NCI-H2107 (cell line): ENCODE measurements at regions not wholly inside any gene's neighbourhood (a gene's known extent, or its start where the extent isn't known, plus 50 kb on each side); places are given as distances from the start of the nearest gene placed in this dataset.
A peak's percentile ranks its signal among the peaks of the same experiment; 100 is the strongest.

Experiments
- DNase-seq: peaks from one replicate; lab custom pipeline; 2025; lab: John Stamatoyannopoulos, UW

DNA sequence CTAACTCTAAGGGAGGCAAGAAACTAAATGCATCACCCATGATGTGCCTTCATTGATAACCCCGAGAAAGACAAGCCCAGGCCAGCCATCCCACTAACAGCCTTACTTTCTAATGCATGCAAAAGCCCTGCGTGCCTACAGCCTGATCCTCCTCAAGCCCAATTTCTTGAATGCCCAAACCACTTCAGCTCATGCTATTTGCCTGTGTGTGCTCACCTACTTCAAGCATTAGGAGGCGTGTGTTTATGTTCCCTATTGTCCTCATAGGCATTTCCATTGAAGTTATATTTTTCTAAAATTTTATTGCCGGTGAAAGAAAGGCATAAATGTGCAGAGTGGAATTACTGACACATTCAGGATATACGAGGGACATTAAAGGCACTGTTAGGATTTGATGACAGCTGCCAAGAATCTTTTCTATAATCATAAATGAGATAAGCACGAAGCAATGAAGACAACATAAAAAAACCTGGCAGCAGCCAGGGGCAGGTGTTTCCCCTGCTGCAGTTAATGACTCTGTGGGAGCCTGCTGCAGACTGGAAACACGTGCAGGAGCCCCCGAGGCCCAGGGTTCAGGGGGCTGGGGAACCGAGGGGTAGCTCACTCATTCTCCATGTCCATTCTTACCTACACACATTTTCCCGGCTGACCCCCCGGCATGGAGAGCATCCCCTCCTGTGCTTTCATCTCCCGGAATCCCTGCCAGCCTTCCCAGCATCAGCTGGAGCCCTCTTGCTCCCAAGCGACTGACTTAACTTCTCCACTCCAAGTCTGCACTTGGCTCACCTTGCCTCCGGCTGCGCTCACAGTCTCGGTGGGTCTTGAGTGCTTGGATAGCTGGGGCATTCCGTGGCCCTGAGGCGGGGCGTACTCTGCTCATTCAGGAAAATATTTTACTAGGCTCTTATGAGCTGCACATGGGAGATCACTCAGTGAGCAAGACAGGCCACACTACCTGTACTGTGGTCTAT is 292.3 kb upstream of the SIX2 start:
- DNase-seq, result no peak

DNA sequence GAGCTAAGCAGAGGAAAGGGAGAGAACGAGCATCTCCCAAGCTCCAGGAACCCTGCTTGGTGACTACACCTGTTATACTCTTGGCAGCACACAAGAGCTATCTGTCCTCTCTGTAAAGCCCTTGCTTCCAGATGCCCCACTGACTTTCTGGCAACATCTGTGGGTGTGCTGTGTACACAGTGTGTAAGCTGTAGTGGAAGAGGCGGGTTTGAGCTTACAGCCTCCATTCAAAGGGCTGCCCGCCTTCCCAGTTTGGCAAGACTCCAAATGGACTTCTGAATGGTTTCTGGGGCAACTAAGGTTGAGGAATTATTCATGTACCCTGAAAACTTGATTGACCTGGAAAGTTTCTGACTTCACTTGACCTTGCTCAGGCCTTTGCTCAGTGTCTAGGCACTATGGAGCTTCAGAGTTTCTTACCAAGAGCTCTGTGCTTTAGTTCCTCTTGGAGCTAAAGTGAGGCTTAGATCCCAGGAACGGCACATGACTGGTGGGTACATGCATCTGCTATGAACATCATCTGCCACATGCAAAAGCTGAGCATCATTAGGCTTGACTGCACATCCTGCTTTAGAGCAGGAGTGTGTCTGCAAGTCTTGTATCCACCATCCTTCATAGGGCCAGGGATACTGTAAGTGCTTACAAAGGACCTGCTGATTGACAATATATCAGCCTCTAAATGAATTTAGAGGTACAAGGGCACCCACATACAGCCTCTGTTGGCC is 290.9 kb upstream of the SIX2 start:
- peak; percentile 63 for DNase-seq

DNA sequence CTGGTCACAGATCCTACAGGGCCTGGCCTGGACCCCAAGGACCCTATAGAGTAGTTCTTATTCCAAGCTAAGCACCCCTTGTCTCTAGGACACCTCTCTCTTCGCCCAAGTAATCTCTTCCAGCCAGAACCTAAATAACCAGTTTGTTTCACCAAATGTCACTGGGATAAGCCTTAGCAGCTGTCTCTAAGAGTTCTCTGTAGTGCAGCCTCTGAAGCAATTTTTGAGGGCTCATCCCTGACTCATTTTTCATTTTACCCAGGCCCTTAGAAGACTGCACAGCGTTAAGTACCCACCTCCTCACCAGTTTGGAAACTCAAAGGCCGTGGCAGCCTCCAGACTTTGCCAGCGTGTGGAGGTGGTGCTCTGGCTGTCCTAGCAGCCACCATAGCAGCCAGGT is 290.1 kb upstream of the SIX2 start:
- no peak for DNase-seq

DNA sequence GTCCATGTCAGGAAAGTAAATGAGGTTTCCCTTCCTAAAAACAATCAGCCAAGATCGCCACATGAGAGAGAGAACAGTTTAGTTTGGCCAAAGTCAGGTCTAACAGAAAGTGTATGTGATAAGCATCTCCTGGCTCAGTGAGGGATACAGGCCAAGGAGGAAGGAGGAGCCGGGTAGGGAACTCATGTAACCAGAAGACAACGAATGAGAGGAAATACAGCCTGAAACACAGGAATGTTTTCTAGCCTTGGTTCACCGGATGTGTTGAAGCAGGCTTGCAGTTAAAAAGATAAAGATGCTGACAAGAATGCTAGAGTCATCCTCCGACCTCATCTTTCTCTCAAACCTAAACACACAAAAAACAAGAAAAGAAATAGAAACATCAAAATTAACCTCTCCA is 283.9 kb upstream of the SIX2 start:
- DNase-seq, result no peak

DNA sequence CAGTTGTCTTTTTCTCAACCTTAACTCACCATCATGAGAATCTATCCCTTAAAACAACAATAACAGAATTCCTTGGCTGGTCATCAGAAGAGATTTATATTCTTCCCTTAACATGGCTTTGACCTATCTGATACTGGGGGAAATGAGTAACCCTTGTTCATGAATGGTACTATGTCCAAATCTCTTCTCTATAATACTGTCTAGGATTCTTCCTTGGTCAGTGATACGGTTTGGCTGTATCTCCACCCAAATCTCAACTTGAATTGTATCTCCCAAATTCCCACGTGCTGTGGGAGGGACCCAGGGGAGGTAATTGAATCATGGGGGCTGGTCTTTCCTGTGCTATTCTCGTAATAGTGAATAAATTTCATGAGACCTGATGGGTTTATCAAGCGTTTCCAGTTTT is 282.0 kb upstream of the SIX2 start:
- DNase-seq, result no peak

DNA sequence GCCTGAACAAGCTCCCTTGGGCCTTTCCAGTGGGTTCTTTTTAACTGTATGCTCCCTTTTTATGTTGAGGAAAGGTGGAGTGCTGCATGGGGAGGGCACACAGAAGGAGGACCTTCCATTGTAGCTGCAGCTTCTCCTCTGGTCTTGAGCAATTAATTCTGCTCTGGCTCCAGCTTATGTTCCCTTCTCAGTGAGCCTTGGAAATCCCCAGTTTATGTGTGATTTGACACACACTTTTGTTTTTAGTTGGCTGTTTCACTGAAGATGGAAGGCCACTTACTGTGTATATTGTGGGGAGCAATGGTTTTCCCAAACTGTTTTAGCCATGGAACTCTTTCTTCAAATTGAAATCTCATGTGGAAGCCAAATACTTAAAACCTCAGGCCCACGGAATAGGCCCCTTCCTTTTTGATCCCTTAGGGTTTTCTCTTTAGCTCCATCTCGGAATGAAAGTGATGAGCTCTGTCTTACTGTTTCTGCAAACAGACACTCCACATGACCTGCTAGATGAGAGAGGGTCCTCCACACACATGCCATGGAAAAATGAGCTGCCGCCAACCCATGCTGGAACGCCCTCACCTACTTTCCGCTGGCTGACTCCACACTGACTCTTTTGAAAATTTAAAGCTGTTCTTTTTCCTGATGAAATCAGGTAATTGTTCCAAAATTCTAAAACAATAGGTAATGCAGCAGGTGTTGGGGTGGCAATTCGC is 280.9 kb upstream of the SIX2 start:
- DNase-seq, result no peak

DNA sequence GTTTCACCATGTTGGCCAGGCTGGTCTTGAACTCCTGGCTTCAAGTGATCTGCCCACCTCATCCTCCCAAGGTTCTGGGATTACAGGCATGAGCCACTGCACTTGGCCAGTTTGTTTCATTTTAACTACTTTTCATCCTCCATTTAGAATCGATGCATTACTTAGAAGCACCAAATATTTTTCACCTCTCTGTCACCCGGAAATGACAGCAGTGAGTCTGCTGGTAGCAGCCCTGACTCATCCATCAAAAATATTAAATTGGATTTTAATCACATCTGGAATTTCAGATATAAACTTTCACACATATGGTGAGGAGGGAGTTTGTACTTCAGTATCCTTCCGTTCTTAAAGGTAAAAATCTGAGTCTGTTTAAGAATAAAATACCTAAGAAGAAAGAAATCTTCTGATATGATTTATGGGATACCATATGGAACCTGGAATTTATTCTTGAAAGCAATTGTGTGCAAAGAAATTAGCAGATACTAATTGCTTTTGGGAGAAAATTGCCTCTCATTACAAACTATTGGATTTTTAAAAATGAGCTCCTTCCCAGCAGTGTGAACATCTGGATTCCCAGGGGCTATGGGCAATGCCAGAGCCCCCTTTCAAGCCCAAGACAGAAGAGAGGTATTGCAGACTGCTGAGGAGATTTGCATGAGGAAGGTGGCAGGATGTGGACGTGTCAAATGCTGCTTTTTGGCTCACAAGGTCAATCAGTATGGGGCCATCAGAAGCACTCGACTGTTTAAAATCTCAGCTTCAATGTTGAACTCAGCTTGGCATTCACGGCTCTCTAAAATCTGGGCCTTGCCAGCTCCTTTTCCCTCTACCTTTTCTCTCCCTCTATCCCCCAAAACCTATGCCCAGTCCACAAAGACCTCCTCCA is 279.5 kb upstream of the SIX2 start:
- no peak for DNase-seq

DNA sequence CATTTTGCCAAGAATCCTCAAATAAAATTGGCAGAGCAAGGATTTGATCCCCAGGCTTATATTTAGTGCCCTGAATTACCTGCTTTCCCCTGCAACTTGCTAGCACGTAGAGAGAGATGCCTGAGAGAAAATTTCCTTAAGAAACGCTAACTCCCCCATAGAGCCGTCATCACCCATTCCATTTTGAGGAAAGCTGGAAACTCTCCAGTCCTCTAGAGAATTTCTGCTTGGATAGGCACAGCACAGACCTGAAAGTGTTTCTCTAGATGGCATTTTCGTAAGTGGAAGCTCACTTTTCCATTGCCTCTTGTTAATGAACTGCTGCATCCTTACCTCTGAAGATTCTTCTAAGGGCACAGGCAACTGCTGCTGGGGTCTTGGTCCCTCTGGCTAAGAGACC is 277.8 kb upstream of the SIX2 start:
- no peak for DNase-seq

DNA sequence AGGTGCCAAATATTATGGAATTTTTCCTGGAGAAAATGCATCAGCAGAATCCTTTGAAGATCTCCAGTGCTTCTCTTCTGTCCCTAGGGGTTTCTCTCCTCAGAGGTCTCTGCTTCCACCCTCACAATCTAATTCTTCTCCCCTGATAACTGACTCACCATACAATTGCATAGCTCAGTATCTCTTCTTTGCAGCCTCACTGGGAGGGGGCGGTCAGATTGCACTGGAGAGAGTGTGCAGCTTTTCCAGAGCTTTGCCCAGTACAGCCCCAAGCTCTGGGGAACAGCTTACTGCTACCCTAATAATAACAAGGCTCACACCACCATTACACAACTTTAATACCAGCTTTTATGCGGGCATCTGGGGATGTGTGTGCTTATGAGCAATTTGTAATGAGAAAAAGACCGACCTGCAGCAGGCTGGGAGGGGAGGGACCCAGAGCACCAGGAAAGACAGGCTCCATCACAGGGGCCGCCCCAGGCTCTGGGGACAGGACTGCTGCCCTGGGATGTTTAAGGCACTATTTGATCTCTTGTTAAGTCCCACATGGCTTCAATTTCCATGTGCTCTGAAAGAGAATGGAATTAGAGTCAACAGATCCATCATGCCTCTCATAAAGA is 276.6 kb upstream of the SIX2 start:
- DNase-seq, result no peak

DNA sequence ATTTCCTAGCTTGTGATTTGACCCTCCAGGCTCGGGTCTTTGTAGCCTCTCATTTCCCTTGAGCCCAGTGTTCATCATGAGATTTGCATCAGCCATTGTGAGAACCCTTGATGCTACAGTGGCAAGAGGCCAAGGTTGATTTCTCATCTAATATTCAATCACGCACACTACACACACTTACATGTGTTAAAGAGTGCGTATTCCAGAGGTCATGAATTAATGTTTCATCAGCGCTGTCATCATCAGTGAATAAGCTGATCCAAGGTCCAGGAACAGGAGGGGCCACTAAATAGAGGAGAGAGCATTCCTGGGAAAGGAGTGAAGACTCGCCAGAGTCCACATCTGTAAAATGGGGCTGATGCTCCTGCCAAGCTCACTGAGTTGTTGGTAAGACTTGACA is 276.1 kb upstream of the SIX2 start:
- no peak for DNase-seq

DNA sequence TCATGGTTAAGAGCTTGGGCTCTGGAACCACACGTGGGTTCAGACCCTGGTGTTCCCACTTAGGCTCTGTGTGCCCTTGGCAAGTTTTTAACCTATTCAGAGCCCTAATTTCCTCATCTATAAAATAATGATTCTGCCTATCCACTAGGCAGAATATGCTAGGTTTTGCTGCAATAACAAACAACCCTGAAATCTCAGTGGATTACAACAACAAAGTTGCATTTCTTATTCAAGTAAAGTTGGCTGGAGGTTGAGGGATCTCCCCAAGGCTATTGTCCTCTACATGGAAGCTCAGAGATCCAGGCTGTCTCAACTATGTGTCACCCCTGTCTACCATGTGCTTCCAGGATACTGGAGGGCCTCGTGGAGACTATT is 275.4 kb upstream of the SIX2 start:
- no peak for DNase-seq

DNA sequence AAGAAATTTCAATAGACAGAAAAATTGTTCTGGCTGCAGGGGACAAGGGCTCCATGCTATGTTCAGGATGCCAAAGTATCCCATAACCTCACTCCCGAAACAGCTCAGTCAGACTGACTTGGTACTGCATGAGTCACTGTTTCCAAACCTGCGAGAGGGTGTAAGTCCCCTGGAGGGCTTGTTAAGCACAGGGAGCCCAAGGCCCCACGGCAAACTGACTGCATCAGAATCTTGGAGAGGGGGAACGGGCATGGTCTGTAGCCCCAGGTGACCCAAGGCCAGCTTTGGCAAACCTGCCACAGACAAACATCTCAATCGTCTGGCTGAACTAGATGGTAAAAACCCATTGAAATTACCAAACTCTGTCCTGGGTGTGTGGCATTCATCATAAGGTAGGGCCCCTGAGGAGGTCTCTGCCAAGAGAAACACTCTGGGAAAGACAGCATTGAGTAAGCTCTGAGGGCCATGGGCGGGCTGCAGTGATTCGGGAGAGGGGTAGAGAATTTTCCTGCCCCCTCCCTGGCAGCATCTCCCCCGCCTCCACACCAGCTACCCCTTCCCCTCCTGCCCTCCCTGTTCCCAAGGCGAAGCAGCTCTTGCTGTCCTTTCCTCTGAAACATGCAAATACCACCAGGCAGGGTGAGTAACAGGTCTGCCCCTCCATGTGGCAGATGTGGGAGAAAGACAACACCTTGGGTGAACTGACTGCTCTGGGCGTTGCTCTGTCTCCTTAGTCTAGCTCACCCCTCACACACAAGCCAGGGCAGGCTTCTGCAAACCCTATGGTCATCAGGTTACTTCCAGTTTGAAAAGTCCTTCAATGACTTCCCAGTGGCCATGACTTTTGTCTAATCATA is 274.7 kb upstream of the SIX2 start:
- no peak for DNase-seq

DNA sequence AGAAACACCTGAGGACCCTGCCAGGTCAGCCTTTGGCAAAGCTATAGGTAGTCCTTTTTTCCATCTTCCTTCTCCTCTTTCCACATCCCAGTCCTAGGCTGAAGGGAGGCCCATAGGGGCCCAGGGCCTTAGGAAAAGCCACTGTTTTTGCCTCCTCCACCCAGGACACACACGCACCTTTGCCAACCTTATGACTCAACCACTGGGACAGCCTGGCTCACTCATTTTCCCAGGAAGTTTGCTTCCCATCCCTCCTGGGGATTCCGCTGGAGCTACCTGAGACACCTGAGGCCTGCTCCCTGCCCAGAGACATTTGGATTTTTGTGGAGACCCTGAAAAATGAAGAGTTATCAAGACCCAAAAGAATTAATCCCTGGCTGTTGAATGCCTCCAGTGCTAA is 273.4 kb upstream of the SIX2 start:
- no peak for DNase-seq

DNA sequence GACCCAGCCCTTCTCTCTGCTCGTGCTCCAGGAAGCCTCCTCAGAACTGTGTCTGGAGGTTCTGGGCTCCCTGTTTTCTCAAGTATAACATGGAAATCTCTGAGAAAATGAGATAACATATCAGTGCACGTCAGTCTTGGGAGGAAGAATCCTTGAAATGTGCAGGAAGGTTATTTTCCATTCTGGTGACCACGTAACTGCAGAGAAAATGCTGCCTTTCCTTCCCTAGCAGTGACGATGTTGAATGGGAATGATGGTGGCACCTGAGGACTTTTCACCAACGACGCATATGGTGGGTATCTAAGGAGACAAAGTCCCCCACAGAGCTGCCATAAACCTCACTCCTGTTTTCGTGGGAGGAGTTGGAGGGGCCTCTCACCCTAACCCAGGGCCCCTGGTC is 272.1 kb upstream of the SIX2 start:
- DNase-seq, result no peak

DNA sequence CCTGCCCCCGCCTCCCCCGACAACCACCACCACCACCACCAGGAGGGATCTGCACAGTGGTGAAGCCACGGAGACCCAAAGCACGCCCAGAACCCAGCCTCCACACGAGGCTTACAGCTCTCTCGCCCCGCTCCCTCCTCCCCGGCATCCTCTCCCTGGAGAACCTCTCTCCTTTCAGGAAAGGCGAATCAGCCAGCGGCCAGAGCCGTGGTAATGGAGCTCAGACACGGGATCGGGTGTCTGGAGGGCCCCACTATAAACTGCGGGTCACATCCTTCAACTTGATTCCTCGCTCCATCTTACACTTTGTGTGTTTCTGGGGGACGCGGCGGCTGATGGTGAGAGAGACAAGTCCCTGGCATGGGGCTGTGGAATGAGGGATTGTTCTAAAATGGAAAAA is 271.5 kb upstream of the SIX2 start:
- no peak for DNase-seq

DNA sequence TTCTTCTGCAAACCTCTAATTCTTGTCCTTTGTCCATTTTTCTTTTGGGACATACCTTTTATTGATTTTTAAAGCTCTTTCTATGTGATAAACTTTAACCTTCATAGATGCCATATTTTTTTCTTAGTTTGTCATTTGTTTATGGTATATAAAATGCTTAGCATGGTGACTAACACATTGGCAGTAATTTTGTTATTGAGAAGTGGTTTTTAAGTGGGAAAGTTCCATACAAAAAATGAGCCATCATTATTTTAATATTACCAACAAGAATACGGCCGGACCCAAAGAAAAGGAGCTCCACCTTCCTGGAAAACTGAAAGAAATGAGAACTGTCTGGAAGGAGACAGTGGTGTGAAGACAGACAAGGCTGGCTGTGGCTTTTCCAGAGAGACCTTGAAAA is 270.1 kb upstream of the SIX2 start:
- DNase-seq, result no peak

DNA sequence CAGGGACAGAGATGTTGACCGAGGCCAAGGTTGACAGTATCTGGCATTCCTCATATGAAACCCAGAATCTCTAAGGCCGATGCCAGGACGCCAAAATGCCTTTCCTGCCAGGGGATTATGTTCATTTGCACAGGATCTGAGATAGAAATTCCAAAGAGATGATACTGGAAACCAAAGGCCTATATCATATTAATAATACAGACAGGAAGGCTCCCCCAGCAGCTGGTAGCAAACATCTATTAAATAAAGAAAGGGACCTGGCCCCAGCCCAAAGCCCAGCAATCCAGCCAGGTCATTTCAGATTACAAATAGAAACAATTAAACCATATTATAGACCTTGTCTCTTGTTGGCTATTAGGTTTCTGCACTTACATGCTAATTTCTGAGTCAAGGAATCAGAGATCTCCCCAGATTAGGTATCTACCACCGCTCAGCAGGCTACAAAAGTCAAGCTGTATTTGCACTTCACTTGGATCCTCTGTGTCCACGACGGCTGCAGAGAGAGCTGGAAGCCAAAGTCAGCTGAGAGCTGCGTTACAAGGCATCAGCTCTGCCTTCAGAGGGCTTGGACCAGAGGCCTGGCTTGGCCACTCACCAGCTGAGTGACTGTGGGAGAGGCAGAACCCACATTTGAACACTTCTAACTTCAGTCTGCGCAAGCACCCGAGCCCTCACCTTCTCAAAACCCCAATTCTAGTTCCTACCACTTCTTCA is 269.3 kb upstream of the SIX2 start:
- no peak for DNase-seq

DNA sequence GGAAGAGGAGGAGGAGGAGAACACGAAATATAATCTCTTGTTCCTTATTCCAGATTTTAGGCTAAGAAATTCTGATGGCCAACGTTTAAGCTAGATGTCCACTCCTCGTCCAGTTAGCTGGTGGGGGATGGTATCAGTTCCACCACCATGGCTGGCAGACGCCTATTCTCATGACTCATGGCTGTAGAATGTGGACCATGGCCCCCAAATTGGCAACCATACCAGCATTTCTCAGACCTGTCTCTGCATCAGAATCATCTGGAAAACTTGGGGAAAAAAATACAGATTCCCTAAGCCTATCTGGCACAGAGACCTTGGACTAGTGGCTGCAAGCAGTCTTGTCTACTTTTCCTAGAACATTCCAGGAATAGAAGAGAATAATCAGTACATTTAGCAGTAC is 267.7 kb upstream of the SIX2 start:
- no peak for DNase-seq

DNA sequence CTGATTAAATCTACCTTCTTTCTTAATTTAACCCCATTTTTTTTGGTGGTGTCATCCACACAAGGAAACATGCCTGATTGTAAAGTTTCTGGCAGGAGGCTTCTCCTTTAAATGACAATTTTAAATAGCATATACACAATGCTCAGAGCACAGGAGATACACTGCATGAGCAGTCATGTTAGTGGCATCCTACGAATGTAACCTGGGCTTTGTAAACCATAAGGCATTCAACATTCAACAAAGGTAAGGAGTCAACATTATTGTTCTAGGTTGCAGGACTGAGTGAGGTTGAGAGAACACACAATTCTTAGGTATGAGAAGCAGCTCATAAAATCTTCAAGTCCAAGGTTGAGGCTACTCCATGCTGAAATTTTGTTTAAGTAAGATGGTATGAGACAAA is 266.6 kb upstream of the SIX2 start:
- no peak for DNase-seq
